GM19463 (cell line): ENCODE measurements at regions not wholly inside any gene's neighbourhood (a gene's known extent, or its start where the extent isn't known, plus 50 kb on each side); places are given as distances from the start of the nearest gene placed in this dataset.

Experiments used
- ATAC-seq: cut with Tn5 transposase; IDR thresholded peaks from one replicate; pipeline ENCODE4 v1.9.1; 2021; ENCODE audit warnings: mild to moderate bottlenecking, moderate library complexity; ENCODE audit not compliant: unreplicated experiment

DNA sequence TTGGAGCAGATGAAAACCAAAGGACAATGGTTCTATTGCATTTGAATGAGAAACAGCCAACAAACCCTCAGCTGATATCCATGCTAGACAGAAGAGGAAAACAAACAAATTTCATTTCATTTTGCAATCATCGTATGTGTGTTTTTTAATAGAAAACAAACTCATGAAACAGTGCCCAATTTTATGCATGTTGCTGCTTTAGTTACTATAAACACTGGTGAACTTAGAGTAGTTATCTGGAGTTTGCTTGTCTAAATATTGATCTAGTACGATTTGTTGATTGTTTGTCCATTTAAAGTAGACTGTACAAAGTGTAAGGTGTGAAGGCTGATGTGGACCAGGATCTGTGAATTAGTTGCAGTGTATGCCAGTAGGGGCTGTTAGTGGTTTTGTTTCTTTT, 166.6 kb downstream of the KITLG start:
- ATAC-seq, result no peak

DNA sequence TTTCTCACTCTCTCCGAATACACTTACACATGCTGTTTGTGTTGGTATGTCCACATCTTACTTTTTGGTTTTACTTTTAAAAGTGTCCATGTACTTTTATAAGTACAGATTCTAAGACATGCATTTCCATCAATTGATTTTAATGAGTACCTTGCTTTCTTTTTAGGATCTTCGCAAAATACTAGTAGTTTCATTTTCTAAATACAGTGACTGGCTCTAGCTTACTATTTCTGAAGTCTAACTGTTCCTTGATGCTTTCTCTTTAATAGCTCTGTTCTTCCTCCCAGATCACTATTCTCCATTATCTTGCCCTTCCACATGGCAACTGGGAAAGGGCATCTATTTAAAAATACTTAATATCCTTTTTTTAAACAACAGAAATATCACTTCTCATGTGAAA, 164.1 kb downstream of the KITLG start:
- ATAC-seq, result no peak

DNA sequence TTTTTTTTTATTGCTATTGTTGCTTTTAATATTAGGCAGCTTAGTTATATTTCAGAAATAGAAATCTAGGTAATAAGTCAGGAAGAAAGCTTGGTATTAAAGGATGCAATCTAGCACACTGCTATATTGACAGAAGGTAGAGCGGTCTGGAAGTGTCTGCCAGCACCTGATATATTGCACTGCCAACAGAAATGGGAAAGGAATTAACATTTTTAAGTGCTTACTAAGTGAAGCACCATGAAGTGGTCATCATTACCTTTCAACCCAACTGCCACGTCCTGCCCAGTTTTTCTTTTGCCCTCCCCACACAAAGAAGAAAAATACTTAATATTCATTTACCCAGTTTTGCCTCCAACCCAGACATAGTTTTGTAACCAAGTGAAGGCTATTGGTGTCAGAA, 163.5 kb downstream of the KITLG start:
- ATAC-seq, result no peak

DNA sequence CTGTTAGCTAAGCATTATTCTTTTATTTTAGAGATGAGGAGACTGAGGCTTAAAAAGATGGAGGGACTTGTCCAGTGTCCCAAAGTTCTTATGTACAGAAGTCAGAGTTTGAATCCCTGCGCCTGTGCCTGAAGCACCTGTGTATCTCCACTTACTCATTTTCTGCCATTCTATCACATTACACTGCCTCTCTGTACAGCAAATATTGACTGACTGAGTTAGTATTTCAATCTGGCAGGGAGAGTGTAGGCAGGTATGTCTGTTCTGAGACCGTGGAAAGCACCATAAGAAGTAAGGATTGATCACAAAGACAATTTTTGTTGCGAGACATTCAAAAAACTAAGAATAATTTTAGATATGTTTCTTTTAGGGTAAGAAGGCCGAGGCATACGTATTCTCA, 162.7 kb downstream of the KITLG start:
- ATAC-seq, result no peak

DNA sequence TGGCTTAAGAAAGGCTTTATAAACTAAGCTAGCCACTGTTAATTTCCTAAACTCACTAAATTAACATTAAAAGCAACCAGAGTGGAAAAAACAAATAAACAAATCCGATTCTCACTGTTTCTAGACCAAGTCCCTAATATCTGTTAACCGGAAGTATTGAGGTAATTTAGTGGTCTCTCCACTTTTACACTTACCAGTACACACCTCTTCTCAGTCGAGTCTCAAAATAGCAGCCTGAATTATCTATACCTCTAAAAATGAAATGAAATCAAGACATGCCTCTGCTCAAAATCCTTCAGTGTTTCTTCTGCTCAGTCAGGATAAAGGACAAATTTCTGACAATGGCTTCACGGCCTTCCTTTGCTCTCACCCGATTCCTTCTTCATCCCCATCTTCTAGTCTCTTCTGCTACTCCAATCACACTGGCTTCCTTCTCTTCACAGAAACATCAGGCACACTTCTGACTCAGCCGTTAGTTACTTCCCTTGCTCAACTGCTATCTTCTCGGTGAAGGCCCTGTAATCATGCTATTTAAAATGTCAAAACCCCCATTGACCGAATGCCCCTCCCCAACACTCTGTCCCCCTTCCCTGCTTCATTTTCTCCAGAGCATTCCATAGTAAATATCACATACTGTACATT, 161.3 kb downstream of the KITLG start:
- ATAC-seq, result no peak

DNA sequence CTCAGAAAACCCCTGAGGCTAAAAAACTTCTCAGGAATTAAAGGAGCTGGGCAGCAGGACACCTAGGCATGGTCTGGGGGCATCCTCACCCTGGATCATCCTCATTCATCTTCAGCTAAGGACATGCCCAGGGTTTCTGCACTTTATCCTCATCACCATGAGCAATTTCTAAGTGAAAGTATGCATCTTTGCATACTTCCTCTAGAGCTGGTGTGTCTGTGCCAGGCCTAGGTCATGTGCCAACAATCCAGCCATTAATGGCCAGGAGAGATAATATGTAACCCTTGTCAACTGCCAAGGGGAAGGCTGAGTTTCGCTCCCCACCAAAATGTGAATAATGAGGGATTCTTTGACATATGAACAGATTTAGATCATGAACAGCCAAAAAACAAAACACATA, 160.5 kb downstream of the KITLG start:
- ATAC-seq, result no peak

DNA sequence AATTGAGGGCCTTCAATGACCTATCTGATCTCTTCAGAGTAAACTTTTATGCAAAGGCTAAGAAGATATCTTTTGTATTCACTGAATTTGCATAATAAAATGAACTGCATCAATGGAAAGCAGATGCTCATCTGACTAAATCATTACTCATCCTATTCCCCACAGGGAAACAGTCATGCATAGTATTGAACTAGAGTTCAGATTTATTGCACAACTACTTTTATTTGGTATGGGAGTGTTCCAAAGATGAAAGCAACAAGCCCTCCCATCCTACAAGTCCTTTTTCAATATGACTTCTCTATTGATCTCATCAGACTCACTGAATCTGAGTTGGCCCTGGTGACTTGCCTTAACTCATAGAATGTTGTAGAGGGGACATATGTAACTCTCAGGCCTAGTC, 159.8 kb downstream of the KITLG start:
- no peak for ATAC-seq

DNA sequence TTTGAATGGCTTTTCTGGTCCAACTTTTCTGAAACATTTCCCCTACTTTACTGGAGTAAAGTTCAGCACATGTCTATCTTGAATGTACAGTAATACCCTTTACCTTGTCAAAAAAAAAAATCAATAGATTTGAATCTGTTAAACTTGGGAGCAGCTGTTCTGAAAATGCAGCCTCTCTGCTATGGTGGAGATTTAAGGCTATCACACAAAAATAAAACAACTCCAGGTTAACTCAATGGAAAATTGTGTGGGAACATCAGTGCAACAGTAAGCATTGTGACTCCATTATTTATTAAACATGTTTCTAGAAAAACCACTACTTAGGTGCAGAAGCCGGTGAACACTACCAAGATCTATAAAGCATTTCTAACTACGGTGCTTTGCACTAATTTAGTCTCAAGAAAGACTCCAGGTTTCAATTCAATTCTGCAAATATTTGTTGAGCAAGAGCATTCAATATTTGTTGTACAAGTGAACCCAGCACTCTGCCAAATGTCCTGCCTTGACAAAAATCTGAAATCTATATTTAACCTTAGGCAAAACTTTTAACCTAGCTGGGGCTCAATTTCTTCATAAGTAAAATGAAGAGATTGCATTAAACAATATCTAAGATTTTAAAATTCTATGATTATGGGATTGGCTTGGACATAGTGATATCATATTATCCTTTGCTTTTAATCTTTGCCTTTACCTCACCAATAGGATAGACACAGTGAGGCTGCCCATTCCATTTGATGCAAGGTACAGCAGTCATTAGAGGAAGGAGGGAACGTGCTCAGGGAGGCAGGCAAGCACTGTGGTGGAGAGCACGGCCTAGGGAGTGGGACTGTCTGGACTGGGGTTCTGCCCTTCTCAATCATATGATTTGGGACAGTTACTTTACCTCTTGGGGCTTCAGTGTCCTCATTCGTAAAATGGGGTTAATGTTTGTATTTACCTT, 155.2 kb downstream of the KITLG start:
- ATAC-seq, result no peak

DNA sequence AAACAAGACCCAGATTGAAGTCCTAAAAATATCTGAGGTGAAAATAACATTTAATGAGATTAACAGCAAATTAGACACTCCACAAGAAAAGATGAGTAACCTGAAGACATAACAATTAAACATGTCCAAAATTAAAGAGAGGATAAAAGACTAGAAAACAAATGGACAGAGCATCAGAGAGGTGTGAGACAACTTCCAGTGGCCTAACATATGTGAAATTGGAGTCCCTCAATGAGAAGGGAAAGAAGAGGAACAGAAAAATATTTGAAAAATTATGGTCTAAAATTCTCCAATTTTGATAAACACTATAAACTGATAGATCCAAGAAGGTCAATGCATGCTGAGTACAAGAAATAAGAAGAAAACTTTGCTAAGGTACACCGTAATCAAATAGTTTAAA, 151.9 kb downstream of the KITLG start:
- ATAC-seq, result no peak

DNA sequence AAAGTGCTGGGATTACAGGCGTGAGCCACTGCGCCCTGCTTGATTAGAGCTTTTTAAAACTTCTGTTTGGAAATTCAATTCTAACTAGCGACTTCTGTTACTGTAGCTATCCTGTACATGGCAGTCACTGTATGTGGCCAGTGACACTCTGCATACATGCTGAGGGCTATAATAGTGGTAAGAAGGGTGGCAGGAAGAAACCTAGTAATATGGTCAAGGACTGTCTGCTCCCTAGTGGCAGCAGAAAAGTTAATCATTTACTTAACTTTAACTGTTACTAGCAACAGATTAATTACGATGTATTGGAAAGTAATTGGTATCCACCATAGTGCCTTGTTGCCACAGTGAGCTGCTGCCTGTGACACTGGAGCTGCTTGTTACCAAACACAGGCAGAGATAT, 149.0 kb downstream of the KITLG start:
- no peak for ATAC-seq

DNA sequence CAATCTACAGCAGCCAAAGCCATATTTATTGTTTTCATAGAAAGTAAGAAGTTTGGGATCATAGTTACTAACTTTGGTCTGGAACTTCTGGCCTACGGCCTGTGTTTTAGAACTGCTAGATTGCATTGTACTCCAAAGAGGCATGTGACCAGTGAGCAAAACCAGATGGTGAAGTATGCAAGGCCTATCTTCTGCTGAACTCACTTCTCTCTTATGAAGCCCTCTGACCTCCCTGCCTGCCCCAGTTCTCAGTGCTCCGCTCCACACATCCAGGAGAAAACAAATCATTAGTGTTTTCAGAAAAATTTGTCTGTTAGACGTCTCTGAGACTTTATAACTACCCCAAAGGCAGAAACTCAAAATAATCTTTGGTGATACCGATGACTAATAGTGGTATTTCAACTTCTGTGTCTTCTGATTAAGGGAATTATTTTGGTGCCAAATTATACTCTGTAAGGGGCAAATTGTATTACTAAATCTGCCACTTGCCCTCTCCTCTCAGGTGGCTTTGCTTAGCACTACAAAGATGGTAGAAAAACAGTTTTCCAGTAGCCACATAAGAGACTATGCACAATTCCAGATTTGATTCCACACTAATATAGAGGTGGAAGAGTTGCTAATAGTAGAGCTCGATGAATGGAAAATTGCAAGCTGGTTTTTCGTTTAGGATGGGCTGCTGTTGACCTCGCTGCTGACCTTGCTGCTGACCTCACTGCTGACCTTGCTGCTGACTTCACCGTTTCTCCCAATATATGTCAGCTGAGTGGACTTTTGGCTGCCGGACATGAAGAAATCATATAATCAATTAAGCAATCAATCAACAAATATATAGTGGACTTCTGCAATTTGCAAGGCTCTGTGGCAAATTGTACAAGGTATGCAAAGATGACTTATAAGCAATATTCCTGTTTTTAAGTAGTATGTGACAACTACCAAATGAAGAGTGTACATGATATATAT, 147.5 kb downstream of the KITLG start:
- no peak for ATAC-seq

DNA sequence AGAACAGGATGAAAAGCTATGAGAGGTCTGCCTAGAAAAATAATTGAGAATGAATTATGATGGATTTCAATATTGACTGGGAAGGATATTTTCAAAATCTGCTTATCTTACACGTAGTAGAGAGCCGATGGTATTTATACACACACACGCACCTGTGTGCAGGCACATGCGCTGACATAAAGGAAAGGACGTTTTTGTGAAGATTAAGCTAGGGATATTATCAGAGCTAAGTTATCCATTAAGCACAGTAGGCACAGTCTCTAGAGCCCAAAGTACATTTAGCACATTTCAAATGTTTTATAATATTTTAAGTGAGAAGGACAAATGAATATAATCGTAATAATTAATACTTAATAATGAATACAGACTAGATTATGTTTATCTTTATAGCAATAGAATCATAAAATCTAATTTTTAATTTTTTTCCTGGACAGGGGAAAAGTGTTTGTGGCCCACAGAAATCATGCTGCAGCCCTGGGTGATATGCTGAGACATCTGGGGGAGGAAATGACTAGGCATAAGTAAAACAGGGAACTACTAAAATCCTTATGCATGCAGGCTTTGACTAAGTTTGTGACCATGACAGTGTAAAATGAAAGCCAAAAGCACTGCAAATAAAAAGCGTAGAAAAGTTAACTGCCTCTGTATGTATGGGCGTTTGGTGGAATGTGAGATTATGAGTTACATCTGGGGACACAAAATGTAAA, 146.1 kb downstream of the KITLG start:
- ATAC-seq, result peak; percentile 75

DNA sequence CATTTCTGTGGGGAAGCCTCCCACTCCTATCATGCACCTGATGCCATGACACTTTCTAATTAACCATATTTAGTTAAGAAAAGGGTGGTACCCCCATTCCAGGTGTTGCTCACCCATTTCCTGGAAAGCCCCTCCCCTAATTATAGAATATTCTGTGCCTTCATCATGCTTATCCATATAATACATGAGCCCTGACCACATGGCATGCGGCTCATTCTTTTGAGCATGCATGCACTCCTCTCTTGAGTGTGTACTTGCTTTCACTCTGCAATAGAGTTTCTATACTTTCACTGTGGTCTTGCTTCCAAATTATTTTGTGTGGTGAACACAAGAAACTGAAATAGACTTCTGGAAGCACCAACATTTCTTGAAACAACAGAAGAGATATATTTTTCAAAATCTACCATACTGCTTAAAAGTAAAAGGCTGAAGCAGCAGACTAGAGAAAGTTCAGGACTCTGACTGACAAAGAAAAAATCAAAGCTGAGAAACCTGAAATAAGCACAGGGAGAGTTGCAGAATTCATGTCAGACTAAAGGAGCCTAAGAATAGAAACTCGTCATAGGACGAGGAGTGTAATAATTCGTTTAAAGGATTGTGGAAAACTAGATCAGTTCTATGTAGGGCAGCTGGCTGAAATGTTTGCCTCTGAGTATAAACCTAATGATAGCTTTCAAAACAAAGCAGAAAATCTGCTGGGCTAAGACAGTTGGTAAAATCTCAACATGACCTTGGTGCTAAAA, 144.8 kb downstream of the KITLG start:
- ATAC-seq, result no peak

DNA sequence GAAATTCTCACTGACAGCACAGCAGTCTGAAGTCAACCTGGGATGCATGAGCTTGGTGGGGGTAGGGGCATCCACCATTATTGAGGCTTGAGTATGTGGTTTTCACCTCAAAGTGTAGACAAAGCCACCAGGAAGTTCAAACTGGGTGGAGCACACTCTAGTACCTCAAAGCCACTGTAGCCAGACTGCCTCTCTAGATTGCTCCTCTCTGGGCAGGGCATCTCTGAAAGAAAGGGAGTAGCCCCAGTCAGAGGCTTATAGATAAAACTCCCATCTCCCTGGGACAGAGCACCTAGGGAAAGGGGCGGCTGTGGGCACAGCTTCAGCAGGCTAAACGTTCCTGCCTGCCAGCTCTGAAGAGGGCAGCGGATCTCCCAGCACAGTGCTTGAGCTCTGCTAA, 143.0 kb downstream of the KITLG start:
- no peak for ATAC-seq
